Nephron progenitor cell (in vitro differentiated cells): ENCODE measurements at regions not wholly inside any gene's neighbourhood (a gene's known extent, or its start where the extent isn't known, plus 50 kb on each side); places are given as distances from the start of the nearest gene placed in this dataset.

ENCODE experiments used
- DNase-seq: peaks from one replicate; pipeline ENCODE4 v3.0.0; 2021
- H3K27ac Mint-ChIP-seq: 2 replicates; pipeline ENCODE4 v1.8.0; 2021; ENCODE audit warnings: mild to moderate bottlenecking, moderate library complexity, mixed read lengths
- H3K27me3 Mint-ChIP-seq: 2 replicates; pipeline ENCODE4 v1.8.0; 2021; ENCODE audit warnings: mild to moderate bottlenecking, low read depth, mixed read lengths; ENCODE audit not compliant: poor library complexity
- H3K36me3 Mint-ChIP-seq: 2 replicates; pipeline ENCODE4 v1.8.0; 2021; ENCODE audit warnings: low read depth, mixed read lengths
- H3K4me1 Mint-ChIP-seq: 2 replicates; pipeline ENCODE4 v1.8.0; 2021; ENCODE audit warnings: mixed read lengths
- H3K4me3 Mint-ChIP-seq: 2 replicates; pipeline ENCODE4 v1.8.0; 2021; ENCODE audit warnings: mild to moderate bottlenecking, moderate library complexity, mixed read lengths
- H3K9me3 Mint-ChIP-seq: 2 replicates; pipeline ENCODE4 v1.8.0; 2021; ENCODE audit warnings: mild to moderate bottlenecking, moderate library complexity, mixed read lengths
- CTCF ChIP-seq: fragments of 200-600 bp; sonication (generic); IDR thresholded peaks from 2 replicates; pipeline ENCODE4 v1.5.0; 2021; ENCODE audit warnings: antibody characterized with exemption

GRCh38 chr17:12410717-12411116 is 255.0 kb upstream of the MYOCD start:
- H3K27me3 Mint-ChIP-seq, result peaks cover 19% of the 10 kb centered on the region
- no peak overlapping the region for H3K4me3 Mint-ChIP-seq
- no peak for TF ChIP-seq CTCF
- peaks cover 24% of the 10 kb centered on the region for H3K4me1 Mint-ChIP-seq
- H3K9me3 Mint-ChIP-seq, result no peaks in the 10 kb centered on the region
- DNase-seq, result no peak
- no peaks in the 10 kb centered on the region for H3K36me3 Mint-ChIP-seq
- no peak overlapping the region for H3K27ac Mint-ChIP-seq

- H3K4me3 Mint-ChIP-seq, result no peak overlapping the region
- no peak overlapping the region for H3K27ac Mint-ChIP-seq
- no peaks in the 10 kb centered on the region for H3K9me3 Mint-ChIP-seq
- DNase-seq, result no peak
- TF ChIP-seq CTCF, result no peak
- H3K27me3 Mint-ChIP-seq, result peaks cover 19% of the 10 kb centered on the region
- no peaks in the 10 kb centered on the region for H3K36me3 Mint-ChIP-seq
- H3K4me1 Mint-ChIP-seq, result no peaks in the 10 kb centered on the region
These were observed 250.7 kb upstream of the MYOCD start for GRCh38 chr17:12415031-12415430.

GRCh38 chr17:12421077-12421476 is 244.6 kb upstream of the MYOCD start:
- Mint-ChIP-seq H3K27ac (no peak overlapping the region), H3K4me3 (no peak overlapping the region), H3K36me3 (no peaks in the 10 kb centered on the region), H3K9me3 (peaks cover 13% of the 10 kb centered on the region), H3K27me3 (peaks cover 4% of the 10 kb centered on the region), H3K4me1 (peaks cover 21% of the 10 kb centered on the region)
- no peak for TF ChIP-seq CTCF
- no peak for DNase-seq

- peaks cover 4% of the 10 kb centered on the region for H3K27me3 Mint-ChIP-seq
- TF ChIP-seq CTCF, result no peak
- peaks cover 21% of the 10 kb centered on the region for H3K4me1 Mint-ChIP-seq
- no peak overlapping the region for H3K4me3 Mint-ChIP-seq
- DNase-seq, result no peak
- H3K36me3 Mint-ChIP-seq, result no peaks in the 10 kb centered on the region
- peak overlapping the region; percentile 89 for H3K27ac Mint-ChIP-seq
- H3K9me3 Mint-ChIP-seq, result peaks cover 13% of the 10 kb centered on the region
These were observed 243.9 kb upstream of the MYOCD start for GRCh38 chr17:12421646-12422306.

- H3K36me3 Mint-ChIP-seq, result no peaks in the 10 kb centered on the region
- peak overlapping the region; percentile 20 for H3K27ac Mint-ChIP-seq
- no peak for TF ChIP-seq CTCF
- H3K4me3 Mint-ChIP-seq, result no peak overlapping the region
- H3K27me3 Mint-ChIP-seq, result peaks cover 4% of the 10 kb centered on the region
- no peak for DNase-seq
- H3K4me1 Mint-ChIP-seq, result peaks cover 21% of the 10 kb centered on the region
- peaks cover 13% of the 10 kb centered on the region for H3K9me3 Mint-ChIP-seq
These were observed 243.0 kb upstream of the MYOCD start for GRCh38 chr17:12422651-12423050.

GRCh38 chr17:12423337-12423736 is 242.4 kb upstream of the MYOCD start:
- Mint-ChIP-seq H3K9me3 (peaks cover 13% of the 10 kb centered on the region), H3K4me1 (peaks cover 21% of the 10 kb centered on the region), H3K36me3 (no peaks in the 10 kb centered on the region), H3K4me3 (no peak overlapping the region), H3K27me3 (peaks cover 4% of the 10 kb centered on the region), H3K27ac (no peak overlapping the region)
- no peak for TF ChIP-seq CTCF
- no peak for DNase-seq
